PFSK-1 (cell line): ENCODE measurements at regions not wholly inside any gene's neighbourhood (a gene's known extent, or its start where the extent isn't known, plus 50 kb on each side); places are given as distances from the start of the nearest gene placed in this dataset.

Experiments used
- FOXP2 ChIP-seq: optimal IDR thresholded peaks from 2 replicates; pipeline ENCODE3; 2011; ENCODE audit warnings: borderline replicate concordance, control low read depth, inconsistent platforms; ENCODE audit not compliant: insufficient read depth; ENCODE audit errors: extremely low read length, extremely low read depth
- POLR2AphosphoS5 ChIP-seq: IDR thresholded peaks from 2 replicates; pipeline ENCODE4 v1.6.1; 2012; ENCODE audit warnings: low read depth, mild to moderate bottlenecking, control low read depth, low read length, moderate library complexity
- REST ChIP-seq, 2 experiments: IDR thresholded peaks; 2 replicates each; pipeline versions ENCODE4 v1.6.1 to v1.8.0; 2011 to 2012; ENCODE audit warnings: low read depth in 2 of 2, low read length in 2 of 2, control low read depth in 1 of 2, inconsistent platforms in 1 of 2, mild to moderate bottlenecking in 1 of 2, moderate library complexity in 1 of 2; ENCODE audit not compliant: insufficient read depth in 1 of 2
- SIN3A ChIP-seq: IDR thresholded peaks from 2 replicates; pipeline ENCODE4 v1.6.1; 2012; ENCODE audit warnings: mild to moderate bottlenecking, low read length, moderate library complexity, borderline replicate concordance; ENCODE audit not compliant: insufficient read depth
- TAF1 ChIP-seq: IDR thresholded peaks from 2 replicates; pipeline ENCODE4 v1.6.1; 2012; ENCODE audit warnings: low read length, control low read depth, borderline replicate concordance; ENCODE audit not compliant: insufficient read depth

DNA sequence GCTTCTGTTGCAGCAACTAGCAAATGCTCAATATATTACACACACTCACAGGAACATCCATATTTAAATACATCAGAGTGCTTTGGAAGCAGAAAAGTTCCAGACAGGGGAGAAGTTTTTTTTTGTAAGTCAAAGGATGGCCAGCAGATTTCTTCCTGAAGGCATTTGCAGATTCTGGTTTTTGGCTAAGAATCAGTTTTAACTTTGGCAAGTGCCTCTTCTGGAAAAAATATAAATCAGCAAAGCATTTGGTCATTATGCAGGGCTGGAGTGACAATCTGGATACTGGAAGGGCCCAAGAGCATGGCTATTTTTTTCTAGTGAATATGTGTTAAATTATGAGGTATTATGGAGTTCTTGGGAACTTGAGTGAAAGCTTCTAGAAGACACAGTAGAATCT lies 495.3 kb upstream of the ARPP21 start:
- no peak for TF ChIP-seq REST (IDR thresholded peaks at IDR 0.05; ENCODE audit: insufficient read depth in 1 of 2, low read depth in 2 of 2, low read length in 2 of 2)
- no peak for TF ChIP-seq FOXP2
- no peak for TF ChIP-seq TAF1
- no peak for TF ChIP-seq SIN3A
- TF ChIP-seq POLR2AphosphoS5: no peak

GRCh38 chr3:35183927-35184675 lies 455.2 kb upstream of the ARPP21 start:
- TF ChIP-seq TAF1 (no peak), POLR2AphosphoS5 (no peak), REST (IDR thresholded peaks at IDR 0.05; ENCODE audit: insufficient read depth in 1 of 2, low read depth in 2 of 2, low read length in 2 of 2) (no peak), SIN3A (no peak), FOXP2 (no peak)

- TF ChIP-seq SIN3A (no peak), TAF1 (no peak), POLR2AphosphoS5 (no peak)
Measured at GRCh38 chr3:35184775-35185174, 454.6 kb upstream of the ARPP21 start.

GRCh38 chr3:35187908-35188307 lies 451.4 kb upstream of the ARPP21 start:
- TF ChIP-seq FOXP2: no peak
- no peak for TF ChIP-seq POLR2AphosphoS5
- TF ChIP-seq REST (IDR thresholded peaks at IDR 0.05; ENCODE audit: insufficient read depth in 1 of 2, low read depth in 2 of 2, low read length in 2 of 2): no peak
- no peak for TF ChIP-seq SIN3A
- TF ChIP-seq TAF1: no peak

DNA sequence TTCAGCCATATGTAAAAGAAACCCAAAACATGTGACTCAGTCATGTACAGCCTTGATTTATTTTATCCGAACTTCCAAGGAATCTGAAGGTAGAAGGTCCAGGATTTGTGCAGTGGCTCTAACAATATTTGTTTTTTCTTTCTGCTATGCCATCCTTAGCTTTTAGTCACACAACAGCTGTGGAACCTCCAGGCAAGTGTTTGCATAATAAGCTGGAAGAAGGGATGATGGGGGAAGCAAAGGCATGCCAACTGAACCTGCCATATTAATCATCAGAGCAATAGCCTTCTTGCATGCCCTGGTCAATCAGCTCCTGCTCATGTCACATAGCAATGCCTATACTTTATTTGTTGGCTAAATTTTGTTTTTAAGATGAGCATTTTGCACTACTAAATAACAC lies 444.7 kb upstream of the ARPP21 start:
- no peak for TF ChIP-seq FOXP2
- TF ChIP-seq POLR2AphosphoS5: no peak
- TF ChIP-seq TAF1: no peak
- TF ChIP-seq REST (IDR thresholded peaks at IDR 0.05; ENCODE audit: insufficient read depth in 1 of 2, low read depth in 2 of 2, low read length in 2 of 2): no peak
- no peak for TF ChIP-seq SIN3A
